Fibroblast of lung (primary cell): ENCODE measurements at regions not wholly inside any gene's neighbourhood (a gene's known extent, or its start where the extent isn't known, plus 50 kb on each side); places are given as distances from the start of the nearest gene placed in this dataset.

ENCODE experiments used
- DNase-seq, 2 donors: peaks; one replicate each; pipeline versions ENCODE4 v3.0.0 to v3.0.0-alpha.2; 2010; ENCODE audit warnings: low read depth in 2 of 2
- H2AFZ ChIP-seq: 2 replicates; pipeline ENCODE4 v1.5.1; 2012; ENCODE audit warnings: low read length, control low read depth, inconsistent platforms
- H3K27ac ChIP-seq: 2 replicates; pipeline ENCODE4 v1.5.1; 2011; ENCODE audit warnings: low read length, control low read depth; ENCODE audit not compliant: insufficient read depth
- H3K27me3 ChIP-seq: 2 replicates; pipeline ENCODE4 v1.5.1; 2011; ENCODE audit warnings: mild to moderate bottlenecking, low read length; ENCODE audit not compliant: control insufficient read depth, insufficient read depth
- H3K36me3 ChIP-seq: 2 replicates; pipeline ENCODE4 v1.5.1; 2011; ENCODE audit warnings: low read length; ENCODE audit not compliant: control insufficient read depth, insufficient read depth
- H3K4me1 ChIP-seq: 2 replicates; pipeline ENCODE4 v1.5.1; 2011; ENCODE audit warnings: low read length; ENCODE audit not compliant: control insufficient read depth, insufficient read depth; ENCODE audit errors: extremely low read depth
- H3K4me2 ChIP-seq: 2 replicates; pipeline ENCODE4 v1.5.1; 2011; ENCODE audit warnings: low read length, control low read depth; ENCODE audit not compliant: insufficient read depth; ENCODE audit errors: extremely low read depth
- H3K4me3 ChIP-seq, 4 experiments: fragments of 200-600 bp in 1 of 4; sonication (generic) in 1 of 4; replicated peaks in 1 of 4; 2 replicates each; pipeline ENCODE4 v1.5.1; 2011 to 2016; ENCODE audit warnings: low read length in 4 of 4, low read depth in 3 of 4, mild to moderate bottlenecking in 3 of 4, control low read depth in 2 of 4, inconsistent platforms in 1 of 4, mixed read lengths in 1 of 4; ENCODE audit not compliant: insufficient read depth in 1 of 4; ENCODE audit errors: control extremely low read depth in 1 of 4
- H3K79me2 ChIP-seq: 2 replicates; pipeline ENCODE4 v1.5.1; 2012; ENCODE audit warnings: mild to moderate bottlenecking, low read length, inconsistent platforms; ENCODE audit not compliant: control insufficient read depth, insufficient read depth
- H3K9ac ChIP-seq: 2 replicates; pipeline ENCODE4 v1.5.1; 2011; ENCODE audit warnings: mild to moderate bottlenecking, low read length, control low read depth; ENCODE audit not compliant: insufficient read depth
- H3K9me3 ChIP-seq: 2 replicates; pipeline ENCODE4 v1.5.1; 2012; ENCODE audit warnings: low read depth, low read length; ENCODE audit not compliant: control insufficient read depth, insufficient read depth
- H4K20me1 ChIP-seq: 2 replicates; pipeline ENCODE4 v1.5.1; 2011; ENCODE audit warnings: low read length; ENCODE audit not compliant: control insufficient read depth, insufficient read depth; ENCODE audit errors: extremely low read depth
- CTCF ChIP-seq, 2 donors: IDR thresholded peaks in 1 of 2; conservative IDR thresholded peaks in 1 of 2; 1 replicate in 1 of 2; 2 replicates in 1 of 2; pipeline ENCODE4 v1.5.1; 2011 to 2012; ENCODE audit warnings: low read length in 2 of 2, control low read depth in 1 of 2, inconsistent platforms in 1 of 2, low read depth in 1 of 2, mild to moderate bottlenecking in 1 of 2
- EZH2 ChIP-seq: IDR thresholded peaks from 2 replicates; pipeline ENCODE4 v1.5.1; 2012; ENCODE audit warnings: low read length, control low read depth, mild to moderate bottlenecking; ENCODE audit errors: missing control alignments

GRCh38 chr9:81508476-81508875 lies 180.9 kb downstream of the TLE1 start:
- H3K9me3 ChIP-seq, result no peaks in the 10 kb centered on the region
- no peaks in the 10 kb centered on the region for H3K79me2 ChIP-seq
- H2AFZ ChIP-seq, result no peak overlapping the region
- H3K4me3 ChIP-seq, result no peak overlapping the region
- H4K20me1 ChIP-seq, result no peaks in the 10 kb centered on the region
- H3K4me2 ChIP-seq, result no peak overlapping the region
- H3K9ac ChIP-seq, result no peak overlapping the region
- H3K4me1 ChIP-seq, result no peaks in the 10 kb centered on the region
- no peak overlapping the region for H3K27ac ChIP-seq
- no peaks in the 10 kb centered on the region for H3K36me3 ChIP-seq
- H3K27me3 ChIP-seq, result no peaks in the 10 kb centered on the region
- no peak for DNase-seq
- TF ChIP-seq EZH2, result no peak
- TF ChIP-seq CTCF (conservative IDR thresholded peaks at IDR 0.05 in 1 of 2, IDR thresholded peaks at IDR 0.05 in 1 of 2; ENCODE audit: low read depth in 1 of 2, low read length in 2 of 2), result no peak

GRCh38 chr9:81506941-81507864 lies 182.1 kb downstream of the TLE1 start:
- no peaks in the 10 kb centered on the region for H3K4me1 ChIP-seq
- TF ChIP-seq EZH2, result no peak
- TF ChIP-seq CTCF (conservative IDR thresholded peaks at IDR 0.05 in 1 of 2, IDR thresholded peaks at IDR 0.05 in 1 of 2; ENCODE audit: low read depth in 1 of 2, low read length in 2 of 2), result no peak
- no peaks in the 10 kb centered on the region for H4K20me1 ChIP-seq
- H3K4me3 ChIP-seq, result no peak overlapping the region
- H3K9me3 ChIP-seq, result no peaks in the 10 kb centered on the region
- no peaks in the 10 kb centered on the region for H3K36me3 ChIP-seq
- no peak overlapping the region for H3K9ac ChIP-seq
- DNase-seq, result no peak
- H3K79me2 ChIP-seq, result no peaks in the 10 kb centered on the region
- H2AFZ ChIP-seq, result no peak overlapping the region
- no peak overlapping the region for H3K27ac ChIP-seq
- no peaks in the 10 kb centered on the region for H3K27me3 ChIP-seq
- no peak overlapping the region for H3K4me2 ChIP-seq

- H3K4me2 ChIP-seq, result peak overlapping the region; percentile 20
- no peak overlapping the region for H2AFZ ChIP-seq
- no peak for DNase-seq
- no peaks in the 10 kb centered on the region for H3K9me3 ChIP-seq
- H4K20me1 ChIP-seq, result no peaks in the 10 kb centered on the region
- no peaks in the 10 kb centered on the region for H3K36me3 ChIP-seq
- no peak overlapping the region for H3K4me3 ChIP-seq
- peaks cover 8% of the 10 kb centered on the region for H3K4me1 ChIP-seq
- H3K79me2 ChIP-seq, result no peaks in the 10 kb centered on the region
- TF ChIP-seq EZH2 (no peak), CTCF (conservative IDR thresholded peaks at IDR 0.05 in 1 of 2, IDR thresholded peaks at IDR 0.05 in 1 of 2; ENCODE audit: low read depth in 1 of 2, low read length in 2 of 2) (no peak)
- H3K27me3 ChIP-seq, result no peaks in the 10 kb centered on the region
- H3K27ac ChIP-seq, result no peak overlapping the region
- no peak overlapping the region for H3K9ac ChIP-seq
These were observed 189.8 kb downstream of the TLE1 start for GRCh38 chr9:81499594-81499993.
